Stimulated activated CD8-positive, alpha-beta memory T cell treated with anti-CD3 and anti-CD28 coated beads, Interleukin-7, amount 100 ng/mL, for 4 hours (primary cell): ENCODE measurements at regions not wholly inside any gene's neighbourhood (a gene's known extent, or its start where the extent isn't known, plus 50 kb on each side); places are given as distances from the start of the nearest gene placed in this dataset.
"Not testable (repeated sequence)": the region's sequence is repeated elsewhere in the genome, so short reads cannot be mapped to it uniquely, and the experiment has no call there.

Experiments used
- DNase-seq, 2 donors: peaks; one replicate each; pipeline ENCODE4 v3.0.0-alpha.2; 2020; ENCODE audit warnings: low read depth in 2 of 2

GRCh38 chr6:150735341-150735851, 130.1 kb upstream of the MTHFD1L start:
- no peak for DNase-seq

GRCh38 chr6:150738092-150738629, 127.3 kb upstream of the MTHFD1L start:
- no peak for DNase-seq

DNA sequence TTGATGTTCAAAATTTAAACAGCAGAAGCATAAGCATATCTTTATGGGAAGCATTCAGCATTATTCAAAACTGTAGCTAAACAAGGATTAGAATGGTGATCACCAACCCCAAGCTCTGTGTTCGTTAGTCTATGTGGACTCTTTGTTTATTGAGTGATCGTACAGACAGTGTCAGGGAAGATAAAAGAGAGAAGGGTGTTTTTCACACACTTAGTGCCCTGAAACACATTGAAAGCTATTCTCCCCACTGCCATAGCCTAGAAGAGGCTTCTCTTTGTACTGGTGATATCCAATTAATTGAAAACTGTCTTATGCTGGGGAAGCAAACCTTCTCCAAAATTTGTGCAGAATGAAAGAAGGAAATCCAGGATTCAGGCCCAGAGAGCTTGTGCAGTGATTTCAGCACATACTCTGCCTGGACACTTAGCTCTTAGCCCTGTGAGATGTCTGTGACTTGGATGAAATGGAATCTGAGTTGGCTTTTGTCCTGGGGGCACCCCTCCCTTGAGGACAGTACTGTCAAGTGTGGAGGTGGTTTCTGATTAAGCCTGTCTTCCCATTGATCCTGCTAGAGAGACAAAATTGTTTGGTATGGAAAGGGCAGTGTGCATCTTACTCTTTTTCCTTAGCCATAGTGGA, 125.7 kb upstream of the MTHFD1L start:
- no peak for DNase-seq

- DNase-seq, result no peak
Measured at GRCh38 chr6:150740453-150740852, 125.0 kb upstream of the MTHFD1L start.

GRCh38 chr6:150741633-150742200, 123.8 kb upstream of the MTHFD1L start:
- no peak for DNase-seq

- no peak for DNase-seq
Measured at GRCh38 chr6:150744522-150745260, 120.8 kb upstream of the MTHFD1L start.

- no peak for DNase-seq
Measured at GRCh38 chr6:150745896-150746295, 119.6 kb upstream of the MTHFD1L start.

- no peak for DNase-seq
Measured at GRCh38 chr6:150747155-150747554, 118.3 kb upstream of the MTHFD1L start.

DNA sequence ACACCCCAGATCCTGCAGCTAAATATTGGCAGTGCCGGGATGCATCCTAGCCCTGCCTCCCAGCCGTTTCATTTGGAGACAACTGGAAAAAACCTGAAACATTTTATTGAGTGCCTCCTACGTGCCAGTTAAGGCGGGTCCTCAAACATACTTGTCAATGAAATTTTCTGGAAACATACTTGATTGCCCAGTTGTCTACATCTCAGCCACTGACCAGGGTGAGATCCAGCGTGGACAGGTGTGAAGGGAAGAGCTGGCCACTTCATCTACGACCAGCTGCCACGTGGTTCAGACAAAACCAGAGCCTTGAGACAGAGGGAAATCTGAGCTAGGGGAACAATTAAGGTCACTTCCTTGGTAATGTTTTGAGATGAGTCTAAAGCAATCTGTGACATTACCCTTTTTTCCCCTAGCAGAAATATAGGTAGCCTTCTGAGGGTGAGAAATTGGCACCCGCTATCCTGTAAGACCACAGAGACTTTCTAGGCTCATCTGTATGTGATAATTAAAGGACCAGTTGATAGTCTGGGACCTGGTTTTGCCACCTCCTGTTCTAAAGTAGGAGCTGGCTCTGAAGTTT, 116.3 kb upstream of the MTHFD1L start:
- DNase-seq, result no peak

- DNase-seq, result no peak
Measured at GRCh38 chr6:150751296-150751695, 114.2 kb upstream of the MTHFD1L start.

DNA sequence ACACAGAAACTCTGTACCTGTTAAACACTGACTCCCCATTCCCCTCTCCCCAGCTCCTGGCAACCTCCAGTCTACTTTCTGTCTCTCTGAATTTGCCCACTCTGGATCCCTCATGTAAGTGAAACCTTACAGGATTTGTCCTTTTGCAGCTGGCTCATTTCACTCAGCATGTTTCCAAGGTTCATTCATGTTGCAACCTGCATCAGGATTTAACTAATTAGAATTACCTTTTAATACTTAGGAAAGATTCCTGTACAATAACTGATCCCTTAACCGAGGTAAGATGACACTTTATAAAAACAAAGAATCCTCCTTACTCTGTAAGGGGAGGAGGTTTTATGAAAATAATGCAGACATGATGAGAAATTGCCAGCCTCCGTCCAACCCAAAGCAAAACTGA, 113.1 kb upstream of the MTHFD1L start:
- no peak for DNase-seq

DNA sequence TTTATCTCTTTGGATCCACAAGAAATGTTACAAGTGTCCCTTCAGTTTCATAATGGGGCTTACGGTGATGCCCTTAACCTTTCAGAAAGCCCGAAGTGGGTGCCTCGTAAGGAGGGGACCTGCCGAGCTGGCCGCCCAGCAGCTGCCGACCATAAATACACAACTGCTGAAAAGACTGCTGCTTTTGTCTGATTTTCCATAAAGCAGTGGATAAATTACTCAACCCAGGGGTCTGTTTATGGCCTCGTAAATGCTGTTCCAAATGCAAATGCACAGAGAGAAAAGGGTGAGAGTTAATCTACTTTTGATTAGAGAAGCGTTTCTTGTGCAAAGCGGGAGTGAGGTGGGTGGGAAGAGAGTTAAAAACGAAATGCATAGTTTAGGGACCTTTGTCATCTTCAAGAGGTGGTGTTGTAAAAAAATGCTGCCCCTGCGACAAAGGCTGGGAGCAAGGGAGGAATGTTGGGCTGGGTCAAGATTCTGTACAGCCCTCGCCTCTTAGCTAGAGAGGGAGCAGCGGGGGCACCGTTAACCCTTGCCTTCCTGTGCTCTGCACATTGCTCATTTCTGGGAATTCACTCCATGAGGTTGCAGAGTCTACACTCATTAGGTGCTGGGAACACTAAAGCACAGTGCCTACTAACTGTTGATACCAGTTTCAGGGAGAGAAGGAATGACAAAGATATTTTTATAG, 112.0 kb upstream of the MTHFD1L start:
- DNase-seq, result no peak

DNA sequence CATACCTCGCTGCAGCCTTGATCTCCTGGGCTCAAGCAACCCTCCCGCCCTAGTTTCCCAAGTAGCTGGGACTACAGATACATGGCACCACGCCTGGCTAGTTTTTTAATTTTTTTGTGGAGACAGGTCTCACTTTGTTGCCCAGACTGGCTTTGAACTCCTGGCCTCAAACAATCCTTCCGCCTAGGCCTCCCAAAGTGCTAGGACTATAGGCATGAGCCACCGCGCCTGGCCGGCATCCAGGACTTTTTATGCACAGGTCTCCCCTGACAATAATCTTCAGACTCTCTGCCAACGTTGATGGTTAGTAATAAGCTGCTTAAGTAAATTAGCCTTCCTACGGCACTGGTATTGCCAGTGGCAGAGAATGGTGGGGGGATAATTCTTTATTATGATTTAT, 110.5 kb upstream of the MTHFD1L start:
- DNase-seq, result no peak

- DNase-seq, result no peak
Measured at GRCh38 chr6:150755524-150755923, 110.0 kb upstream of the MTHFD1L start.

DNA sequence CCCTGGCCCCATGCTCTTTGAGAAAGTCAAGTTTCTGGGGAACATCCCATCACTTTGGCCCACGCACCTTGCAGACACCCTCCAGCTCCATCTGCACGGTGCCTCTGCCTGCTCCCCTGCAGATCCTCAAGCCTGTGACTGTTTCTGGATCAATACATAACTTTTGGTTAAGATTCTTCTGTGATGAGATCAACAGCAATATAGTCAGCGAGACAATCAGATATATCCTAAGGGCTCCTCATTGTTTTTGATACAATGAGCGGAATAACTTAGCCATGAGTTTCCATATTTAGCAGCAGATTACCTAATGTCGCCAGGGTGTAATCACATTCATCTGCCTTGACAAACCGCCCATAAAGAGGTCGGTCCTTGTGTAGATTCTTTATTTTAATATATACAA, 109.3 kb upstream of the MTHFD1L start:
- no peak for DNase-seq

GRCh38 chr6:150757807-150758206, 107.7 kb upstream of the MTHFD1L start:
- not testable (repeated sequence) for DNase-seq

DNA sequence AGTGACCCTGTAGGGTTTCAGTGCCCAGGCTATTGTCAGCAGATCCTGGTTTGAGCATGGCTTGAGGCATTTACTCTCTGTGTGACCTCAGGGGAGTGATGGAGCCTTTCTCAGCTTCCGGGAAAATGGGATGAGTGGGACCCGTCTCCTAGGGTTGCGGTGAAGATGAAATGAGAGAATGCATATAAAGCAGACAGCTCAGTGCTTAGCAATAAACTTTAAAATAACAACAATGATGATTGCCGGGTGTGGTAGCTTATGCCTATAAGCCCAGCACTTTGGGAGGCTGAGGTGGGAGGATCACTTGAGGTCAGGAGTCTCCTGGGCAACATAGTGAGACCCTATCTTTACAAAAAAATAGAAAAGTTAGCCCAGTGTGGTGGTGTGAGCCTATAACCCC, 106.0 kb upstream of the MTHFD1L start:
- DNase-seq, result no peak

DNA sequence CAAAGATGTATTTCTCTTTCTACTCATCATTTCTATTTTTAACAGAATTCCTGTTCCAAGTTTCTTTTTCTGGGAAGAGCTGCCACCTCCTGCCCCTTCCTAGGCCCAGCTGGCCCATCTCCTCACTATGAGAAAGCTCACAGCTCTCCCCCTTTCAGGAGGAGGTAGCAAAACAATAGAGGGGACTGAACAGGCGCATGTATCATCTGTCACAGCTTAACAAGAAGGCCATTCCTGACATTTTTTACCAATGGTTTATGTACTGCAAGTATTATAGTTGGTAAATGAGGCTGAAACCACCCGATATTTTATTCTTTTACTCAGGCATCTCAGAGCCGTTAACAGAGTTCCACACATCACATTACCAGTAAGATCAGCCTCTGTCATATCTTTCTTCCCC, 103.7 kb upstream of the MTHFD1L start:
- DNase-seq, result no peak

DNA sequence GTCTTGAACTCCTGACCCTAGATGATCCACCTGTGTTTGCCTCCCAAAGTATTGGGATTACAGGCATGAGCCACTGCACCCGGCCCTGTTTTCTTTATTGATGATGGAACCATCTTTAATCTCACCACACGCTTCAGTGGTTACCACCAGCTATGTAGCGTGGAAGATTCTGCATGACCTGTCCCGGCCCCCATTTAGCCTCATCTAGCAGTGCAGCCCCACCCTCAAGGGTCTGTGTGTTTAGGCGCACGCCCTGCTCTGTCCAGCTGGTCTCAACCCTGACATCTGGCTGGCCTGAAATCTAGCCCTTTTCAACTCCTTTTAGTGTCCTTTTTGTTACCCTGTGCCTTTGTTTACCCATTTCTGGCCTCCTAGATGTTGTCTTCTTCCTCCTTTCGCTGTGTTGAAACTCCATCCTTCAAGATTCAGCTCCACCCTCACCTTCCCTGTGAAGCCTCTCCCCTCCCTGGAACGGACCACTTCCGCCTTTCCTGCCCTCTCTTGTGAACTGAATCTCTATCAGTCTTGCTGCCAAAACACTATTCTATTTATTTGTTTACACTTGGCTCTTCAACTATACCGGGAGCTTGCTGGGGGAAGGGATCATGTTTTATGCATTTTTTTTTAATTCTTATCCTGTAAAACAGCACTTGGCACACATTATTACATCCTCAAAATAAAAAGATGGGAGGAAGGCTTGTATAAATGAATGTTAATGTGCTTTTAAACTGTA, 101.0 kb upstream of the MTHFD1L start:
- DNase-seq, result no peak

GRCh38 chr6:150765067-150765764, 100.3 kb upstream of the MTHFD1L start:
- no peak for DNase-seq
